ENCODE measurements at regions not wholly inside any gene's neighbourhood (a gene's known extent, or its start where the extent isn't known, plus 50 kb on each side); places are given as distances from the start of the nearest gene placed in this dataset.

DNA sequence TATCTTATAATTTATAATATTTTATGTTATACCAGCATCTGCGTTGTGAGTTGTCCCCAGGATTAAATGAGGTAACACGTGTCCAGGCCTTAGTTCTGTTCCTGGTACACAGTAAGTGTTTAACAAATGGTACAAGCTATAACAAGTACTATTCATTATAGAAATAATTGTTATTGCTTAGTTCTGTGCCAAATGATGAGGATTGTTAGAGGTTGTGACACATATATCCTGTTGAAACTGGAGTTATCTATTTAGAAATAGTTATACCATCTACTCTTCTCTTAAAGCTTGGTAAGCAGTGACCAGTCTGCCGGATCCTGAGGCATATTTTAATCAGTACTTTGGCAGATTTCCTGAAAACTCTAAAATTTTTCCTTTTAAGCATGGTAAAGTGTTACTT, 1066.5 kb downstream of the TMTC2 start:
- Histone ChIP-seq H3K36me3 (ENCODE audit: control insufficient read depth in 2 of 2, extremely low read depth in 1 of 2, insufficient read depth in 2 of 2, low read length in 2 of 2) (no peaks in the 10 kb centered on the region), H3K4me2 (ENCODE audit: control insufficient read depth, extremely low read depth, insufficient read depth, low read depth, low read length) (no peak overlapping the region), H3K9me1 (ENCODE audit: control insufficient read depth, extremely low read depth, insufficient read depth, low read length) (no peaks in the 10 kb centered on the region), H3K79me2 (ENCODE audit: control insufficient read depth, insufficient read depth, low read length) (no peaks in the 10 kb centered on the region), H2AFZ (ENCODE audit: control insufficient read depth, low read length) (peak overlapping the region; percentile 38), H3K27me3 (ENCODE audit: control insufficient read depth, extremely low read depth, insufficient read depth, low read length) (no peaks in the 10 kb centered on the region), H3K4me1 (ENCODE audit: control insufficient read depth, extremely low read depth, insufficient read depth, low read length) (peaks cover 3% of the 10 kb centered on the region), H3K9ac (ENCODE audit: control insufficient read depth, extremely low read depth, insufficient read depth, low read length) (no peak overlapping the region), H3K4me3 (ENCODE audit: control insufficient read depth in 2 of 3, extremely low read depth in 1 of 3, insufficient read depth in 2 of 3, low read depth in 1 of 3, low read length in 3 of 3) (no peak overlapping the region), H4K20me1 (ENCODE audit: control insufficient read depth, extremely low read depth, insufficient read depth, low read length) (no peaks in the 10 kb centered on the region), H3K27ac (ENCODE audit: control insufficient read depth, insufficient read depth, low read length) (no peak overlapping the region), H3K9me3 (ENCODE audit: control insufficient read depth, low read depth, low read length) (no peaks in the 10 kb centered on the region)
- no peak for DNase-seq (ENCODE audit: low read depth, low spot score)
- dilution Hi-C loops (cut with MboI; ENCODE audit: extremely low pct_ligation_motif_present, low sequenced_read_pairs): no loop called here
- TF ChIP-seq, protein P1, sequence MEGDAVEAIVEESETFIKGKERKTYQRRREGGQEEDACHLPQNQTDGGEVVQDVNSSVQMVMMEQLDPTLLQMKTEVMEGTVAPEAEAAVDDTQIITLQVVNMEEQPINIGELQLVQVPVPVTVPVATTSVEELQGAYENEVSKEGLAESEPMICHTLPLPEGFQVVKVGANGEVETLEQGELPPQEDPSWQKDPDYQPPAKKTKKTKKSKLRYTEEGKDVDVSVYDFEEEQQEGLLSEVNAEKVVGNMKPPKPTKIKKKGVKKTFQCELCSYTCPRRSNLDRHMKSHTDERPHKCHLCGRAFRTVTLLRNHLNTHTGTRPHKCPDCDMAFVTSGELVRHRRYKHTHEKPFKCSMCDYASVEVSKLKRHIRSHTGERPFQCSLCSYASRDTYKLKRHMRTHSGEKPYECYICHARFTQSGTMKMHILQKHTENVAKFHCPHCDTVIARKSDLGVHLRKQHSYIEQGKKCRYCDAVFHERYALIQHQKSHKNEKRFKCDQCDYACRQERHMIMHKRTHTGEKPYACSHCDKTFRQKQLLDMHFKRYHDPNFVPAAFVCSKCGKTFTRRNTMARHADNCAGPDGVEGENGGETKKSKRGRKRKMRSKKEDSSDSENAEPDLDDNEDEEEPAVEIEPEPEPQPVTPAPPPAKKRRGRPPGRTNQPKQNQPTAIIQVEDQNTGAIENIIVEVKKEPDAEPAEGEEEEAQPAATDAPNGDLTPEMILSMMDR (optimal IDR thresholded peaks at IDR 0.05 in 1 of 3, IDR thresholded peaks at IDR 0.05 in 1 of 3, conservative IDR thresholded peaks at IDR 0.05 in 1 of 3; ENCODE audit: extremely low read depth in 1 of 3, insufficient read depth in 2 of 3, low read length in 3 of 3): no peak
- no peak for TF ChIP-seq EZH2 (IDR thresholded peaks at IDR 0.05; ENCODE audit: low read length)
- no peak for FAIRE-seq

DNA sequence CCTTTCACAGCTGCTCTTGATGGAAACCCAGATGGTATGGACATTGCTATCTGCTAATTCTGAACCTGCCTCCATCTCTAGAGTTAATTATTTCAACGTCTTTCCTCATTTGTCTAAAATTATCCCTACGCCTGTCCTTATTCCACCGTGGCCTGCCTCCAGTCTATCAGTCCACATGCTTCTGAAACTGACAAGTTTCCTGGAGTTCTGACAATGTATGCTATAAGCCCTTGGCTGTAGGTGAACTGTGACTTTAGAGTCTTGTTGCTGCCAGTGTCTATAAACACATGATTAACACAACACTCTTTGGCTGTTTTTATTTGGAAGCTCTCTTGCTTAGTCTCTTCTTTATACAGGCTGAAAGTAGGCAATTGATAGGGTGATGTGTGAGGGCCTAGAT, 1052.9 kb downstream of the TMTC2 start:
- Histone ChIP-seq H3K9ac (ENCODE audit: control insufficient read depth, extremely low read depth, insufficient read depth, low read length) (no peak overlapping the region), H3K9me1 (ENCODE audit: control insufficient read depth, extremely low read depth, insufficient read depth, low read length) (no peaks in the 10 kb centered on the region), H3K4me2 (ENCODE audit: control insufficient read depth, extremely low read depth, insufficient read depth, low read depth, low read length) (no peak overlapping the region), H2AFZ (ENCODE audit: control insufficient read depth, low read length) (no peak overlapping the region), H3K36me3 (ENCODE audit: control insufficient read depth in 2 of 2, extremely low read depth in 1 of 2, insufficient read depth in 2 of 2, low read length in 2 of 2) (no peaks in the 10 kb centered on the region), H3K27me3 (ENCODE audit: control insufficient read depth, extremely low read depth, insufficient read depth, low read length) (no peaks in the 10 kb centered on the region), H3K79me2 (ENCODE audit: control insufficient read depth, insufficient read depth, low read length) (no peaks in the 10 kb centered on the region), H3K4me1 (ENCODE audit: control insufficient read depth, extremely low read depth, insufficient read depth, low read length) (no peaks in the 10 kb centered on the region), H3K9me3 (ENCODE audit: control insufficient read depth, low read depth, low read length) (no peaks in the 10 kb centered on the region), H3K27ac (ENCODE audit: control insufficient read depth, insufficient read depth, low read length) (no peak overlapping the region), H4K20me1 (ENCODE audit: control insufficient read depth, extremely low read depth, insufficient read depth, low read length) (no peaks in the 10 kb centered on the region), H3K4me3 (ENCODE audit: control insufficient read depth in 2 of 3, extremely low read depth in 1 of 3, insufficient read depth in 2 of 3, low read depth in 1 of 3, low read length in 3 of 3) (no peak overlapping the region)
- dilution Hi-C loops (cut with MboI; ENCODE audit: extremely low pct_ligation_motif_present, low sequenced_read_pairs): no loop called here
- TF ChIP-seq, protein P1 (optimal IDR thresholded peaks at IDR 0.05 in 1 of 3, IDR thresholded peaks at IDR 0.05 in 1 of 3, conservative IDR thresholded peaks at IDR 0.05 in 1 of 3; ENCODE audit: extremely low read depth in 1 of 3, insufficient read depth in 2 of 3, low read length in 3 of 3): no peak
- TF ChIP-seq EZH2 (IDR thresholded peaks at IDR 0.05; ENCODE audit: low read length): no peak
- no peak for FAIRE-seq
- DNase-seq (ENCODE audit: low read depth, low spot score): no peak

Data from keratinocyte (primary cell).